BJ (cell line): ENCODE measurements at regions not wholly inside any gene's neighbourhood (a gene's known extent, or its start where the extent isn't known, plus 50 kb on each side); places are given as distances from the start of the nearest gene placed in this dataset.

Source experiments
- CTCF ChIA-PET: fragments of 350-600 bp; formaldehyde crosslinking; extraction: SDS; loops from one replicate; lab custom pipeline; 2021; ENCODE audit warnings: antibody characterized with exemption, inconsistent platforms; lab: Yijun Ruan, JAX
- POLR2A ChIA-PET: fragments of 300-600 bp; sonication (Branson Sonifier 250); formaldehyde crosslinking; extraction: SDS; loops from one replicate; lab custom pipeline; 2021; ENCODE audit warnings: antibody characterized with exemption; lab: Charles Lee
- DNase-seq: peaks from one replicate; pipeline ENCODE4 v3.0.0-alpha.2; 2011; ENCODE audit warnings: low read depth
- H3K27me3 ChIP-seq: 2 replicates; pipeline ENCODE4 v1.6.0; 2011; ENCODE audit warnings: low read length; ENCODE audit not compliant: control insufficient read depth, insufficient read depth
- H3K36me3 ChIP-seq: 2 replicates; pipeline ENCODE4 v1.5.1; 2011; ENCODE audit warnings: low read length; ENCODE audit not compliant: control insufficient read depth, insufficient read depth
- H3K4me3 ChIP-seq: 2 replicates; pipeline ENCODE4 v1.5.1; 2011; ENCODE audit warnings: low read depth, mild to moderate bottlenecking, control low read depth, low read length
- TF ChIP-seq, protein P1 (sequence below): IDR thresholded peaks from 2 replicates; pipeline ENCODE4 v1.5.1; 2011; ENCODE audit warnings: low read depth, mild to moderate bottlenecking, control low read depth, inconsistent platforms, low read length, moderate library complexity; ENCODE audit not compliant: insufficient read depth

DNA sequence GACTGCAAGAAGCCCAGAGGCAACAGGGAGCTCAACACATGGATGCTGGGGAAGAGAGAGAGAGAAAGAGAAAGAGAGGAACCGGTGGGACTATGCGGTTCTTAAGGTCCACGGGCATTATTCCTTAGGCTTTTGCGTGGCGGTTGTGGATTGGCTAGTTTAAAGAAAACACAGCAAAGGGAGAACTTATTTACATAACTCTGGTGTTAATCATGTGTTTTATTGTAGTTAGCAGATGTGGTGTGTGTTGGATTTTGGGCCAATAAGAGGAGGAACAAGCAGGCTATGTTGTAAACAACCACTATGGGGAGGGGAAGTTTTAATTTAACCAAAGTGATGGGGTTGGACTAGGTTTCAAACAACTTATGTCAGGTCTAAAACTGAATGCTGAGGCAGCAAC, 275.3 kb upstream of the KLF12 start:
- TF ChIP-seq, protein P1, sequence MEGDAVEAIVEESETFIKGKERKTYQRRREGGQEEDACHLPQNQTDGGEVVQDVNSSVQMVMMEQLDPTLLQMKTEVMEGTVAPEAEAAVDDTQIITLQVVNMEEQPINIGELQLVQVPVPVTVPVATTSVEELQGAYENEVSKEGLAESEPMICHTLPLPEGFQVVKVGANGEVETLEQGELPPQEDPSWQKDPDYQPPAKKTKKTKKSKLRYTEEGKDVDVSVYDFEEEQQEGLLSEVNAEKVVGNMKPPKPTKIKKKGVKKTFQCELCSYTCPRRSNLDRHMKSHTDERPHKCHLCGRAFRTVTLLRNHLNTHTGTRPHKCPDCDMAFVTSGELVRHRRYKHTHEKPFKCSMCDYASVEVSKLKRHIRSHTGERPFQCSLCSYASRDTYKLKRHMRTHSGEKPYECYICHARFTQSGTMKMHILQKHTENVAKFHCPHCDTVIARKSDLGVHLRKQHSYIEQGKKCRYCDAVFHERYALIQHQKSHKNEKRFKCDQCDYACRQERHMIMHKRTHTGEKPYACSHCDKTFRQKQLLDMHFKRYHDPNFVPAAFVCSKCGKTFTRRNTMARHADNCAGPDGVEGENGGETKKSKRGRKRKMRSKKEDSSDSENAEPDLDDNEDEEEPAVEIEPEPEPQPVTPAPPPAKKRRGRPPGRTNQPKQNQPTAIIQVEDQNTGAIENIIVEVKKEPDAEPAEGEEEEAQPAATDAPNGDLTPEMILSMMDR: no peak
- Histone ChIP-seq H3K27me3 (no peaks in the 10 kb centered on the region), H3K4me3 (no peak overlapping the region), H3K36me3 (no peaks in the 10 kb centered on the region)
- no peak for DNase-seq
- POLR2A ChIA-PET: no interaction called here
- CTCF ChIA-PET: no interaction called here

DNA sequence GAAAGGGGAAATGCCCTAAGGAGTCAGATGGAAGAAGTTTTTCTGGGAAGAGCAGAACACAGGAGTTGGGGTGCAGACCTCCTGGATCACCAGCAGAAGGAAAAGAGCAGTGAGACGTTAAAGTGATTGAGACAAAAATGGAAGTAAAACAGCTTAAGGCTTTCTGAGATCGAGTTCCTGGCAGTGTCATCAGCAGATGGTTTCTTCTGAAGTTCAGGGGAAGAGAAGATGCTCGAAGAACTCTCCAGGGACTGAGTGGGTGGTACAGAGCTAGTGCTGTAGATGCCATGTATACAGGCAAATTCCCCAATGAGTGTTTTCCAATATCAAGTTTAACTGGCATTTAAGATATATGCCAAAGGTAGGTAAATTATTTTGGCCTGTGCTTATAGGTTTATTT, 272.2 kb upstream of the KLF12 start:
- POLR2A ChIA-PET: no interaction called here
- TF ChIP-seq, protein P1: no peak
- no peak for DNase-seq
- no peaks in the 10 kb centered on the region for H3K27me3 ChIP-seq
- CTCF ChIA-PET: interaction anchor here (1.1 kb wide), 1 partner anchor 11 kb away, joined by 3 read pairs; no protein-coding TSS in a partner anchor
- no peak overlapping the region for H3K4me3 ChIP-seq
- H3K36me3 ChIP-seq: no peaks in the 10 kb centered on the region

DNA sequence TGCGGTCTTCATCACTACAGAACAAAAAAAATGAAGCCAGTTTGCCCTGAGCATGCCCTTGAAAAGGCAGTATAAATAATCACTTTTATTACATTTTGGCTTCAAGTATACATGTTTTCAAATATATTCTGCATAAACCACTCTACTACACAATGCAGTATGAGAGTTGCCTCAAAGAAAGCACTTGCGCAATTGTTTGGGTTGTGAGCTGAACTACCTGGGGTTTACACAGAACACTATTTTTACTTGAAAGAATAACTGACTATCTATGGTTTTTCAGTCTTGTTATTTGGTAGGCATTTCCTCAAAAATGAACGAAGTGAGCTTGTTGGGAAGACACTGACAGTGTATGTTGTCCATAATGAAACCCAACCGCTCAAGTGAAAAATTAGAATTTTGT, 264.4 kb upstream of the KLF12 start:
- Histone ChIP-seq H3K4me3 (no peak overlapping the region), H3K27me3 (no peaks in the 10 kb centered on the region), H3K36me3 (no peaks in the 10 kb centered on the region)
- TF ChIP-seq, protein P1: no peak
- ChIA-PET POLR2A (interaction anchor here (0.5 kb wide), 1 partner anchor 122 kb away, joined by 3 read pairs; no protein-coding TSS in a partner anchor), CTCF (no interaction called here)
- DNase-seq: no peak

DNA sequence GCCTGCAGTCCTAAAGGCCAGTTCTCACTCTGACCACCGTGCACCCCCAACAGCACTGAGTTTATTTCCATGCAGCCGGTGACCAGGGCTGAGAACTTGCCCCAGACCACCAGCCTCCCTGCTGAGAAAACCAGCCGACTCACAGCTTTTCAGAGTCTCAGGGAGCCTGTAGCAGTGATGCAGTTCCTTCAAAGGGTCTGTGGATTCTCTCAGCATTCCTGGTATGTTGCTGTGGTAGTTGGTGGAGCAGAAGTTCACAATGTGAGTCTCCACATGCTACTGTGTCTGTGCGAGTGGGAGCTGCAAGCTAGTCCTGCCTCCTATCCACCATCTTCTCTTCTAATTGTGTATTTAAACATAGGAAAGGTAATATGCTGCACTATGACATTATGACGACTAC, 254.9 kb upstream of the KLF12 start:
- no peaks in the 10 kb centered on the region for H3K27me3 ChIP-seq
- no peaks in the 10 kb centered on the region for H3K36me3 ChIP-seq
- ChIA-PET POLR2A (no interaction called here), CTCF (no interaction called here)
- H3K4me3 ChIP-seq: no peak overlapping the region
- TF ChIP-seq, protein P1: no peak
- no peak for DNase-seq

DNA sequence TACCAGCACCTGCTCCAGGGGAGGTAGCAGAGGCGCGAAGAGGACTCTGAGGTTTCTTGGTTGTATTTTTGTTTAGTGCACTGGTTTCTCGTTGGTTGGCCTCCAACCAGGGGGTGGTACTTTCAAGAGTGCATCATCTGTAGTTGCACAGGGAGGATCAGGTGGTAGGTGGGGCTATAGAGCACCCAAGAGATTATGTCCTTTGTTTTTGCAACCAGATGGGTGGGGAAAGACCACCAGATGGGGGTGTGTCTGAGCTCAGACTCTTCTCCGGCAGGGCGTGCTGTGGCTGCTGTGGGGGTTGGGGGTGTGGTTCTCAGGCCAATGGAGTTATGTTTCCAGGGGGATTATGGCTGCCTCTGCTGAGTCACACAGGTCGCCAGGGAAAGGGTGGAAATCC, 254.4 kb upstream of the KLF12 start:
- CTCF ChIA-PET: no interaction called here
- Histone ChIP-seq H3K27me3 (no peaks in the 10 kb centered on the region), H3K4me3 (no peak overlapping the region), H3K36me3 (no peaks in the 10 kb centered on the region)
- POLR2A ChIA-PET: no interaction called here
- TF ChIP-seq, protein P1: no peak
- no peak for DNase-seq
